ENCODE measurements at regions not wholly inside any gene's neighbourhood (a gene's known extent, or its start where the extent isn't known, plus 50 kb on each side); places are given as distances from the start of the nearest gene placed in this dataset.

DNA sequence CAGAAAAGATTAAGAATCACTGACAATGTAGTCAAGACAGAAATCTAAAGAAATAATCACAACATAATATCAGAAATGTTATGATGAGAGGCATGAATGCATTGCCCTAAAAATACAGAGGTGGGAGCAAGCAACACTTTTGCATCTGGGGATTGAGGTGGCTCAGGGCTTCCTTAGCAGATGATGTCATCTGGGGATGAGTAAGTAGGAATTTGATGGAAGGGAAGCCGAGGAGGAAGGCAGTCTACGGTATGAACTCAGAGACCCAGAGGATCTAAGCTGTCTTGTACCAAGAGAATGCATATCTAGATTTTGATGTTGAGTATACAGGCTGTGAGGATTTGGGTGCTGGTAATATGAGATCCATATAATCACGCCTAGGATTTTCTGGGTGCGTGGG, 193.0 kb upstream of the SNX19 start:
- H3K4me3 ChIP-seq (ENCODE audit: low read depth, low read length), result no peak overlapping the region
- TF ChIP-seq, protein P1, sequence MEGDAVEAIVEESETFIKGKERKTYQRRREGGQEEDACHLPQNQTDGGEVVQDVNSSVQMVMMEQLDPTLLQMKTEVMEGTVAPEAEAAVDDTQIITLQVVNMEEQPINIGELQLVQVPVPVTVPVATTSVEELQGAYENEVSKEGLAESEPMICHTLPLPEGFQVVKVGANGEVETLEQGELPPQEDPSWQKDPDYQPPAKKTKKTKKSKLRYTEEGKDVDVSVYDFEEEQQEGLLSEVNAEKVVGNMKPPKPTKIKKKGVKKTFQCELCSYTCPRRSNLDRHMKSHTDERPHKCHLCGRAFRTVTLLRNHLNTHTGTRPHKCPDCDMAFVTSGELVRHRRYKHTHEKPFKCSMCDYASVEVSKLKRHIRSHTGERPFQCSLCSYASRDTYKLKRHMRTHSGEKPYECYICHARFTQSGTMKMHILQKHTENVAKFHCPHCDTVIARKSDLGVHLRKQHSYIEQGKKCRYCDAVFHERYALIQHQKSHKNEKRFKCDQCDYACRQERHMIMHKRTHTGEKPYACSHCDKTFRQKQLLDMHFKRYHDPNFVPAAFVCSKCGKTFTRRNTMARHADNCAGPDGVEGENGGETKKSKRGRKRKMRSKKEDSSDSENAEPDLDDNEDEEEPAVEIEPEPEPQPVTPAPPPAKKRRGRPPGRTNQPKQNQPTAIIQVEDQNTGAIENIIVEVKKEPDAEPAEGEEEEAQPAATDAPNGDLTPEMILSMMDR (conservative IDR thresholded peaks at IDR 0.05; ENCODE audit: low read depth, low read length), result no peak
- no peak for DNase-seq (ENCODE audit: low read depth)

DNA sequence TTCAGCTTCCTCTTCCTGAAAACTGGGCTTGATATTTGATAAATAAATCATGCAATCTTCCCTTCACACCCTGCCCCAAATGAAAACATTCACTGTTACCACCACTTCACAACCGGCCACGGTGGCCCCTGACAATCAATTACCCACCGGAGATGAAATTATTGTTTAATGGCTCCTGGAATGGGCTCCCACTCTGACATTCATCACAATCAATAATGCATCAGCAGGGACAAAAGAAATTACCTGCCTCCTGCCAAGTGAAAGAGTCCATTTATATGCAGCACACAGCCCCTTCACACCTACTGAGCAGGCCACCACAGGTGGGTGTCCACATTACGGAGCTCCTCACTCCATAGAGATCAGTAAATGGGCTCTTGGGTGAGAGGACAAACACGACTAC, 193.5 kb upstream of the SNX19 start:
- H3K4me3 ChIP-seq (ENCODE audit: low read depth, low read length), result no peak overlapping the region
- no peak for DNase-seq (ENCODE audit: low read depth)
- TF ChIP-seq, protein P1 (conservative IDR thresholded peaks at IDR 0.05; ENCODE audit: low read depth, low read length), result no peak

DNA sequence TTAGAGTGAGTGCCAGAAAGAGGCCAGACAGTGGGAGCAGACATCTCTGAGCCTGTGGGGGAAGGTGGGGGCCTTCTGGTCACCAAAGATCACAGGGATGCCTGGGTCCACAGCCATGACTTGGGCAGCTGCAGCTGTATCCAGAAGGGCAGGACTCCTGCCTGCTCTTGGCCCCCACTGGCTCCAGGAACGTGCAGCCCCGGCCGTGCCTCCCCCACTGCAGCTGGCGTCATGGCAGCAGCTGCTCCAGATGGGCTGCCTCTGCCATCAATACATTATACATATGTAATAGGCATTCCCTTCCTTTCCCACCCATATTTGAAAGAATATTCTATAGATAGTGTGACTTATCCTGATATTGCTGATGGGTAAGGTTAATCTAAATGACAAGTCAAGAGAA, 195.5 kb upstream of the SNX19 start:
- TF ChIP-seq, protein P1 (conservative IDR thresholded peaks at IDR 0.05; ENCODE audit: low read depth, low read length), result no peak

DNA sequence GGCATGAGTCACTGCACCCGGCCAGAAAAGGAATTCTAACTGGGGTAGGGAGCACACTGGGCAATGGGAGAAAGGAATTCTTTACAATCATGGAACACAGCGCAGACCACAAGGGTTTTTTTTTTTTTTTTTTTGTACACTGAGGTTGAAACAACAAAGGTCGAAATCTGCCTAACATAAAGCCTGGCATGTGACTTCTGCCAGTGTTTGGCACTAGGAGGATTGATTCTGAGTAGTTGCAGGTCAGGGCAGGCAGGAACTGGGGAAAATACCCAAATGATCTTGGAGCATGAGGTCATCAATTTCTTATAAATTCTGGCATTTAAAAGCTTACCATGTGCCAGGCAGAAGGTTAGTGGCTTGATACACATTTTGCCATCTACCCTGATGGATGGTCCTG, 202.0 kb upstream of the SNX19 start:
- TF ChIP-seq, protein P1 (conservative IDR thresholded peaks at IDR 0.05; ENCODE audit: low read depth, low read length), result no peak
- no peak for DNase-seq (ENCODE audit: low read depth)
- H3K4me3 ChIP-seq (ENCODE audit: low read depth, low read length), result no peak overlapping the region

More for the DNA sequence above, 195.5 kb upstream of the SNX19 start:
- no peak for DNase-seq (ENCODE audit: low read depth)
- no peak overlapping the region for H3K4me3 ChIP-seq (ENCODE audit: low read depth, low read length)

DNA sequence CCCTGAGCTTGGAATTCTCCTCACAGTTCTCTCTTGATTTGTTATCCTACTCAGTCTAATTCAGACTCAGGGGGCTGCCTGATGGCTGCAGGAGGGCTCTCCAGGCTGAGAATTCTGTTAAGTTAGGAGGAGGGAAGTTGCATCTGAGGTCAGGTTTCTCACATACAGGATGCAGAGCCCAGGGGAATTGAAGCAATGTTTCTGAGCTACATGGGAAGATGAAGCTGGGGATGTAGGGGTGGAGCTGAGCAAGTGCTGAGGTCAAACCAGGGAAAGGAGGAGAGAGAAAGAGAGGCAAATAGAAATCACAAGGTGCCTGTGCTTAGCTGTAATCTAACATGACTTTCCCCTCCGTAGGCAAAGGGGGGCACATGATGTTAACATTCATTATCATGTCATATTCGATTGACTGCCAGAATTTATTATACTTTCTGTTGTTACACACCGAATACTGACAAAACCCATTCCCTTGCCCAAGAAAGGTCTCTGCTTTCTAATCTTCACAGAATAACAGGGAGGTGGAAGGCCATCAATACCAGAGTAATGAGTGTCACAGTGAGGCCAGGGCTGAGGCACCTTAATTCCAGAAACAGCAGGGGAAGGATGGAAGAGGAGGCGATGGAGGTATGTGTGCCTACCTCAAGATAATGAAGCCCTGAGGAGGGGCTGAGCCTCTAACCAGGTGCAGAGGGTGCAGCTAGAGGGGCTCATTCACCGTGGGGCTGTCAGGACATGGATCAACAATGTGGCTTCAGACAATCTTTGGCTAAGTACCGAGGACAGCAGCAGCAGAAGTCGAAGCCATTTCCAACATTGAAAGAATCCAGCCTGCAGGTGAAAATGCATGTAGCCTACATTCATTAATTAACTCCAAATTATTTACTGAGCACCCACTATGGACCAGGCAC, 205.4 kb upstream of the SNX19 start:
- DNase-seq (ENCODE audit: low read depth), result no peak
- no peak overlapping the region for H3K4me3 ChIP-seq (ENCODE audit: low read depth, low read length)
- TF ChIP-seq, protein P1 (conservative IDR thresholded peaks at IDR 0.05; ENCODE audit: low read depth, low read length), result no peak

DNA sequence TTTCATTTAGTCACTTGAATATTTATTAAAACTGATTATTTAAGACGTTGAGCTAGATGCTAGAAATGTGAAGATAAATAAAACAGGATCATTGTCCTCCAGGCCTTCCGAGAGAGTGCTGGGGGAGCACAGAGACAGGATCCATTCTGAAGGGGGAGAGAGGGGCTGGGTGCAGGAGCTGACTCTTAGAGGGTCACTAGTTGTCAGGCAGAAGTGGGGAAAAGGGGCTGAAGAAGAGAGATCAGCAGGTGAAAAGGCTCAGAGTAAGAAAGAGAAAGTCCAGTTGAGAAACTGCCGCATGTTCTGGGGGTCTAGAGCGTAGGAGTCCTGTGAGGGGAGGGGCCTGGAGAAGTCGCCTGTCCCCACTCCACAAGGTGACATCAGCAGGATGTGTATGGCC, 206.2 kb upstream of the SNX19 start:
- TF ChIP-seq, protein P1 (conservative IDR thresholded peaks at IDR 0.05; ENCODE audit: low read depth, low read length), result no peak
- H3K4me3 ChIP-seq (ENCODE audit: low read depth, low read length), result no peak overlapping the region
- DNase-seq (ENCODE audit: low read depth), result no peak

DNA sequence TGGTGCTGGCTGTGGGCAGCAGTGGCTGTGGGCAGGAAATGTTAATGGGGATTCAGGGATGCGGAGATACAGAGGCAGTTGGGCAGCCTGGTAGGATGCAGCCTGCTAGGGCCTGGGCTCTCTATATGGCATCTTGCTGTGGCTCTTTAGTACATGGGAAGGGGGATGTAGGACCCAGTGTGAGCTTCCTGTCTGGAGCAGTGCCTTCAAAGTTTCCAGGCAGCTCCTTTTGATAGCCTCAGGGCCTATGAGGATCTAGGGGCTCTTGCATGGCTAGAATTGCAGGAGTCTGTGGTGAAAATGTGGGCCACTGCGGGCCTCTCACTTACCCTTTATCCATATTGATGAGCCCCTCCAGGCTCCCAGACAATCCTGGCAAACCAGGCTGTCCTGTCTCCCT, 213.2 kb upstream of the SNX19 start:
- TF ChIP-seq, protein P1 (conservative IDR thresholded peaks at IDR 0.05; ENCODE audit: low read depth, low read length), result no peak
- no peak overlapping the region for H3K4me3 ChIP-seq (ENCODE audit: low read depth, low read length)
- DNase-seq (ENCODE audit: low read depth), result no peak
